ENCODE measurements at regions not wholly inside any gene's neighbourhood (a gene's known extent, or its start where the extent isn't known, plus 50 kb on each side); places are given as distances from the start of the nearest gene placed in this dataset.

DNA sequence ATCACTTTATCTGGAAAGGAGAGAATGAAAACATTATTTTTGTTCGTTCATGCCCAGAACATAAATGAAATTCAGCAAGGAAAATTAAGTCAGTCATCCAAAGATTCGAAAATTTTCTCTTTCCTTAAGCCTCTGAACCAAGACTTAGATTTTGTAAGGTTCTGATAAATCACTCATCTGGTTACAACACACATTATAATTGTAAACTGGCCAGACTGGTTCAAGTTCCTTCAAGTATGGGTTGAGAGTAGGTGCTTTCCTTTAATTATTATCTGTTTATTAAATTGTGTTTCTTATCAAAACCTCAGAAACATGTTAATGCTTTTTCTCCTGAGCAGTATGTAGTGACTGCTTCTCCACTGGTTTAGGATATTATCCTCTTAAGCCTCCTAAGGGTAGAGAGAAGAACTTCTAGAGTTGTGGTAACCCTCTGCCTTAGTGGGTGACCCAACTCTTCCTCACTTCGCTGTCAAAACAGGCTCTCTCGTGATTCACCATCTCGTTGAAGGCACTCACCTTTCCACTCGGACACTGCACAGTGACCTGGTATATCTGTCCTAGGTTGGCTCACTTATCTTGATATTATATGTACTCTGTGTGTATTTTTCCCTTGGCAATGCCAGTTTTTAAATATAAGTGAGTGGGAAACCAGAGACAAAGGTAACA lies 325.9 kb downstream of the PAX3 start:
- Histone ChIP-seq H3K27me3 (ENCODE audit: control insufficient read depth, insufficient read depth, low read length) (no peaks in the 10 kb centered on the region), H3K4me3 (replicated peaks in 1 of 4; ENCODE audit: control extremely low read depth in 1 of 4, insufficient read depth in 1 of 4, low read depth in 3 of 4, low read length in 4 of 4) (no peak overlapping the region), H4K20me1 (ENCODE audit: control insufficient read depth, extremely low read depth, insufficient read depth, low read length) (no peaks in the 10 kb centered on the region), H3K79me2 (ENCODE audit: control insufficient read depth, insufficient read depth, low read length) (no peaks in the 10 kb centered on the region), H3K9me3 (ENCODE audit: control insufficient read depth, insufficient read depth, low read depth, low read length) (no peaks in the 10 kb centered on the region), H2AFZ (ENCODE audit: low read length) (no peak overlapping the region), H3K9ac (ENCODE audit: insufficient read depth, low read length) (no peak overlapping the region), H3K4me2 (ENCODE audit: extremely low read depth, insufficient read depth, low read length) (no peak overlapping the region), H3K27ac (ENCODE audit: insufficient read depth, low read length) (no peak overlapping the region), H3K36me3 (ENCODE audit: control insufficient read depth, insufficient read depth, low read length) (no peaks in the 10 kb centered on the region), H3K4me1 (ENCODE audit: control insufficient read depth, extremely low read depth, insufficient read depth, low read length) (no peaks in the 10 kb centered on the region)
- DNase-seq (ENCODE audit: low read depth in 2 of 2), result no peak
- no peak for TF ChIP-seq EZH2 (IDR thresholded peaks at IDR 0.05; ENCODE audit: low read length, missing control alignments)
- TF ChIP-seq CTCF (conservative IDR thresholded peaks at IDR 0.05 in 1 of 2, IDR thresholded peaks at IDR 0.05 in 1 of 2; ENCODE audit: low read depth in 1 of 2, low read length in 2 of 2), result no peak

DNA sequence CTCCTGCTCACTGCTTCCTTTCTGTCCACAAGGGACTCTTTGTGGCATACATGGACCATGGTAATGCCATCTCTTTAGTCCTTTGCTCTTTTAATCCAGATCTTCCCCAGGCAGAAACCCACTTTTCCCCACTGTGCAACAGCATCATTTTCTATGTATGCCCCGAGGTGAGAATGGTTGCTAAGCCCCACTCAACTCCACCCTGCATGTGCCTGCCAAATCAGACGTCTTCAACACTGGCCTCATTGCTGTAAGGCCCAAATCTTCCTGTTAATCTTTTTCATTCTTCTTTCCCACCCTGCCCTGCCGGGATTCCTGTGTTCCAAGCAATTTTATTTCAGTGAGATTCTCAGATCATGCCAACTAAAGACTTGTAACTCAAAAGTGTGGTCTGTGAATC lies 328.4 kb downstream of the PAX3 start:
- no peak for DNase-seq (ENCODE audit: low read depth in 2 of 2)
- no peak for TF ChIP-seq EZH2 (IDR thresholded peaks at IDR 0.05; ENCODE audit: low read length, missing control alignments)
- TF ChIP-seq CTCF (conservative IDR thresholded peaks at IDR 0.05 in 1 of 2, IDR thresholded peaks at IDR 0.05 in 1 of 2; ENCODE audit: low read depth in 1 of 2, low read length in 2 of 2), result no peak
- Histone ChIP-seq H3K4me3 (replicated peaks in 1 of 4; ENCODE audit: control extremely low read depth in 1 of 4, insufficient read depth in 1 of 4, low read depth in 3 of 4, low read length in 4 of 4) (no peak overlapping the region), H3K4me1 (ENCODE audit: control insufficient read depth, extremely low read depth, insufficient read depth, low read length) (no peaks in the 10 kb centered on the region), H3K9me3 (ENCODE audit: control insufficient read depth, insufficient read depth, low read depth, low read length) (no peaks in the 10 kb centered on the region), H3K79me2 (ENCODE audit: control insufficient read depth, insufficient read depth, low read length) (no peaks in the 10 kb centered on the region), H3K4me2 (ENCODE audit: extremely low read depth, insufficient read depth, low read length) (no peak overlapping the region), H3K36me3 (ENCODE audit: control insufficient read depth, insufficient read depth, low read length) (no peaks in the 10 kb centered on the region), H3K9ac (ENCODE audit: insufficient read depth, low read length) (no peak overlapping the region), H3K27me3 (ENCODE audit: control insufficient read depth, insufficient read depth, low read length) (no peaks in the 10 kb centered on the region), H2AFZ (ENCODE audit: low read length) (no peak overlapping the region), H4K20me1 (ENCODE audit: control insufficient read depth, extremely low read depth, insufficient read depth, low read length) (no peaks in the 10 kb centered on the region), H3K27ac (ENCODE audit: insufficient read depth, low read length) (no peak overlapping the region)

GRCh38 chr2:221969830-221970144 lies 329.0 kb downstream of the PAX3 start:
- no peaks in the 10 kb centered on the region for H3K79me2 ChIP-seq (ENCODE audit: control insufficient read depth, insufficient read depth, low read length)
- H3K4me2 ChIP-seq (ENCODE audit: extremely low read depth, insufficient read depth, low read length), result no peak overlapping the region
- H2AFZ ChIP-seq (ENCODE audit: low read length), result no peak overlapping the region
- TF ChIP-seq CTCF (conservative IDR thresholded peaks at IDR 0.05 in 1 of 2, IDR thresholded peaks at IDR 0.05 in 1 of 2; ENCODE audit: low read depth in 1 of 2, low read length in 2 of 2) (no peak), EZH2 (IDR thresholded peaks at IDR 0.05; ENCODE audit: low read length, missing control alignments) (no peak)
- no peak overlapping the region for H3K27ac ChIP-seq (ENCODE audit: insufficient read depth, low read length)
- no peaks in the 10 kb centered on the region for H4K20me1 ChIP-seq (ENCODE audit: control insufficient read depth, extremely low read depth, insufficient read depth, low read length)
- H3K27me3 ChIP-seq (ENCODE audit: control insufficient read depth, insufficient read depth, low read length), result no peaks in the 10 kb centered on the region
- H3K9ac ChIP-seq (ENCODE audit: insufficient read depth, low read length), result no peak overlapping the region
- no peak for DNase-seq (ENCODE audit: low read depth in 2 of 2)
- no peaks in the 10 kb centered on the region for H3K36me3 ChIP-seq (ENCODE audit: control insufficient read depth, insufficient read depth, low read length)
- H3K4me1 ChIP-seq (ENCODE audit: control insufficient read depth, extremely low read depth, insufficient read depth, low read length), result no peaks in the 10 kb centered on the region
- no peaks in the 10 kb centered on the region for H3K9me3 ChIP-seq (ENCODE audit: control insufficient read depth, insufficient read depth, low read depth, low read length)
- H3K4me3 ChIP-seq (replicated peaks in 1 of 4; ENCODE audit: control extremely low read depth in 1 of 4, insufficient read depth in 1 of 4, low read depth in 3 of 4, low read length in 4 of 4), result no peak overlapping the region
